ENCODE measurements at regions not wholly inside any gene's neighbourhood (a gene's known extent, or its start where the extent isn't known, plus 50 kb on each side); places are given as distances from the start of the nearest gene placed in this dataset.

- no peak for ATAC-seq (ENCODE audit: poor library complexity)
- ChIA-PET CTCF (no interaction called here), POLR2A (no interaction called here)
- H3K27ac Mint-ChIP-seq = no peak overlapping the region
- DNase-seq = no peak
- Histone ChIP-seq H3K36me3 (ENCODE audit: insufficient read depth, low read length) (no peaks in the 10 kb centered on the region), H3K4me3 (ENCODE audit: low read length) (no peak overlapping the region), H3K27ac (ENCODE audit: low read depth in 1 of 2, low read length in 2 of 2) (no peak overlapping the region), H3K4me1 (ENCODE audit: insufficient read depth, low read length) (no peaks in the 10 kb centered on the region), H3K27me3 (ENCODE audit: control insufficient read depth in 1 of 2, insufficient read depth in 2 of 2, low read length in 2 of 2) (no peaks in the 10 kb centered on the region), H3K9me3 (ENCODE audit: control insufficient read depth in 1 of 2, insufficient read depth in 1 of 2, low read length in 2 of 2) (peaks cover 7 to 16% of the 10 kb centered on the region in 2 experiments)
- no peak overlapping the region for H3K4me3 Mint-ChIP-seq
- TF ChIP-seq CTCF (IDR thresholded peaks at IDR 0.05) = no peak
- H3K36me3 Mint-ChIP-seq (ENCODE audit: low read depth) = no peaks in the 10 kb centered on the region
- no peaks in the 10 kb centered on the region for H3K4me1 Mint-ChIP-seq (ENCODE audit: low read depth)
- intact Hi-C loops (cut with DNase I, micrococcal nuclease) = no loop called here
- peaks cover 5% of the 10 kb centered on the region for H3K9me3 Mint-ChIP-seq
- H3K27me3 Mint-ChIP-seq = peaks cover 12% of the 10 kb centered on the region
Measured at GRCh38 chr2:2825516-2826208, 494.6 kb upstream of the MYT1L start.

DNA sequence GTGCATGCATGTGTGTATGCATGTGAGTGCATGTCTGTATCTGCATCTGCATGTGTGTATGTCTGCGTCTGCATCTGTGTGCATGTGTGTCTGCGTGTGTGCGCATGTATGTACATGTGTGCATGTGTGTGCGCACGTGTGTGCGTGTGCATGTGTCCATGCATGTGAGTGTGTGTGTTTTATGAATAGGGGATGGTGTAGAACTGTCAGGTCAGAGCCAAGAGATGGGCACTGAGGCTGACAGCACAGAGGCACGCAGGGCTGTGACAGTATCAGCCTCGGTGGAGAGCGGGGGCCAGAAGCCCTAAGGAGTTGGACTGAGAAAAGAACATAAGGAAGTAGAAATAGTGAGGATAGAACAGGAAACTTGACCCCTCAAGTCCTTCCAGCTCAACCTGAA is 494.0 kb upstream of the MYT1L start:
- no peak for ATAC-seq (ENCODE audit: poor library complexity)
- Histone ChIP-seq H3K27ac (ENCODE audit: low read depth in 1 of 2, low read length in 2 of 2) (no peak overlapping the region), H3K4me1 (ENCODE audit: insufficient read depth, low read length) (no peaks in the 10 kb centered on the region), H3K4me3 (ENCODE audit: low read length) (no peak overlapping the region), H3K36me3 (ENCODE audit: insufficient read depth, low read length) (no peaks in the 10 kb centered on the region), H3K27me3 (ENCODE audit: control insufficient read depth in 1 of 2, insufficient read depth in 2 of 2, low read length in 2 of 2) (no peaks in the 10 kb centered on the region), H3K9me3 (ENCODE audit: control insufficient read depth in 1 of 2, insufficient read depth in 1 of 2, low read length in 2 of 2) (peaks cover 7 to 16% of the 10 kb centered on the region in 2 experiments)
- peaks cover 12% of the 10 kb centered on the region for H3K27me3 Mint-ChIP-seq
- ChIA-PET POLR2A (no interaction called here), CTCF (no interaction called here)
- H3K4me1 Mint-ChIP-seq (ENCODE audit: low read depth) = no peaks in the 10 kb centered on the region
- H3K27ac Mint-ChIP-seq = no peak overlapping the region
- TF ChIP-seq CTCF (IDR thresholded peaks at IDR 0.05) = no peak
- peaks cover 5% of the 10 kb centered on the region for H3K9me3 Mint-ChIP-seq
- no peak overlapping the region for H3K4me3 Mint-ChIP-seq
- no peak for DNase-seq
- H3K36me3 Mint-ChIP-seq (ENCODE audit: low read depth) = no peaks in the 10 kb centered on the region
- intact Hi-C loops (cut with DNase I, micrococcal nuclease) = no loop called here

GRCh38 chr2:2824588-2824987 is 493.5 kb upstream of the MYT1L start:
- no peak overlapping the region for H3K27ac Mint-ChIP-seq
- no peaks in the 10 kb centered on the region for H3K36me3 ChIP-seq (ENCODE audit: insufficient read depth, low read length)

More at GRCh38 chr2:2824588-2824987, 493.5 kb upstream of the MYT1L start:
- ChIA-PET CTCF (no interaction called here), POLR2A (no interaction called here)
- TF ChIP-seq CTCF (IDR thresholded peaks at IDR 0.05) = no peak
- Mint-ChIP-seq H3K9me3 (peaks cover 5% of the 10 kb centered on the region), H3K4me1 (ENCODE audit: low read depth) (no peaks in the 10 kb centered on the region), H3K36me3 (ENCODE audit: low read depth) (no peaks in the 10 kb centered on the region), H3K4me3 (no peak overlapping the region), H3K27me3 (peaks cover 12% of the 10 kb centered on the region)
- Histone ChIP-seq H3K27me3 (ENCODE audit: control insufficient read depth in 1 of 2, insufficient read depth in 2 of 2, low read length in 2 of 2) (no peaks in the 10 kb centered on the region), H3K4me3 (ENCODE audit: low read length) (no peak overlapping the region), H3K9me3 (ENCODE audit: control insufficient read depth in 1 of 2, insufficient read depth in 1 of 2, low read length in 2 of 2) (peaks cover 7 to 16% of the 10 kb centered on the region in 2 experiments), H3K4me1 (ENCODE audit: insufficient read depth, low read length) (no peaks in the 10 kb centered on the region), H3K27ac (ENCODE audit: low read depth in 1 of 2, low read length in 2 of 2) (no peak overlapping the region)
- intact Hi-C loops (cut with DNase I, micrococcal nuclease) = no loop called here
- DNase-seq = no peak
- ATAC-seq (ENCODE audit: poor library complexity) = no peak

Data from CD4-positive, alpha-beta T cell (primary cell).